ENCODE measurements at regions not wholly inside any gene's neighbourhood (a gene's known extent, or its start where the extent isn't known, plus 50 kb on each side); places are given as distances from the start of the nearest gene placed in this dataset.

- no peak for DNase-seq (ENCODE audit: low read depth)
- H3K4me3 ChIP-seq (ENCODE audit: control insufficient read depth, low read depth, low read length) = no peak overlapping the region
- no peak for TF ChIP-seq CTCF (conservative IDR thresholded peaks at IDR 0.05; ENCODE audit: control insufficient read depth, insufficient read depth, low read depth, low read length)
Measured at GRCh38 chr15:39074341-39074985, 506.4 kb upstream of the THBS1 start.

- TF ChIP-seq CTCF (conservative IDR thresholded peaks at IDR 0.05; ENCODE audit: control insufficient read depth, insufficient read depth, low read depth, low read length) = no peak
- DNase-seq (ENCODE audit: low read depth) = peak; percentile 25
- H3K4me3 ChIP-seq (ENCODE audit: control insufficient read depth, low read depth, low read length) = no peak overlapping the region
Measured at GRCh38 chr15:39075311-39075710, 505.6 kb upstream of the THBS1 start.

- no peak for TF ChIP-seq CTCF (conservative IDR thresholded peaks at IDR 0.05; ENCODE audit: control insufficient read depth, insufficient read depth, low read depth, low read length)
- no peak for DNase-seq (ENCODE audit: low read depth)
- H3K4me3 ChIP-seq (ENCODE audit: control insufficient read depth, low read depth, low read length) = no peak overlapping the region
Measured at GRCh38 chr15:39075756-39076341, 505.0 kb upstream of the THBS1 start.

- DNase-seq (ENCODE audit: low read depth) = no peak
- TF ChIP-seq CTCF (conservative IDR thresholded peaks at IDR 0.05; ENCODE audit: control insufficient read depth, insufficient read depth, low read depth, low read length) = no peak
- no peak overlapping the region for H3K4me3 ChIP-seq (ENCODE audit: control insufficient read depth, low read depth, low read length)
Measured at GRCh38 chr15:39078026-39078425, 502.9 kb upstream of the THBS1 start.

- H3K4me3 ChIP-seq (ENCODE audit: control insufficient read depth, low read depth, low read length) = no peak overlapping the region
- TF ChIP-seq CTCF (conservative IDR thresholded peaks at IDR 0.05; ENCODE audit: control insufficient read depth, insufficient read depth, low read depth, low read length) = no peak
- peak; percentile 90 for DNase-seq (ENCODE audit: low read depth)
Measured at GRCh38 chr15:39079296-39079847, 501.5 kb upstream of the THBS1 start.

- peak; percentile 60 for DNase-seq (ENCODE audit: low read depth)
- TF ChIP-seq CTCF (conservative IDR thresholded peaks at IDR 0.05; ENCODE audit: control insufficient read depth, insufficient read depth, low read depth, low read length) = no peak
Measured at GRCh38 chr15:39083213-39083612, 497.7 kb upstream of the THBS1 start.

More at GRCh38 chr15:39083213-39083612, 497.7 kb upstream of the THBS1 start:
- H3K4me3 ChIP-seq (ENCODE audit: control insufficient read depth, low read depth, low read length) = no peak overlapping the region
